Thyroid gland (tissue), 4 donors: ENCODE measurements at regions not wholly inside any gene's neighbourhood (a gene's known extent, or its start where the extent isn't known, plus 50 kb on each side); places are given as distances from the start of the nearest gene placed in this dataset. TPM values are rescaled to one million over a fixed set of nuclear protein-coding genes. Genes with fewer than 3 reads are reported as not detected.

Source experiments
- DNase-seq, 2 donors: peaks; one replicate each; pipeline ENCODE4 v3.0.0-alpha.2; 2019
- H3K27ac ChIP-seq, 3 donors: fragments of 200-600 bp; sonication (generic); 1 replicate in 2 of 3; 2 replicates in 1 of 3; pipeline ENCODE4 v1.5.1; 2016 to 2019; ENCODE audit warnings: mild to moderate bottlenecking in 1 of 3, moderate library complexity in 1 of 3
- H3K27me3 ChIP-seq: fragments of 200-600 bp; sonication (generic); one replicate; pipeline ENCODE4 v1.5.1; 2019
- H3K36me3 ChIP-seq, 2 donors: fragments of 200-600 bp; sonication (generic); one replicate each; pipeline ENCODE4 v1.5.1; 2016 to 2019
- H3K4me1 ChIP-seq, 2 donors: fragments of 200-600 bp; sonication (generic); one replicate each; pipeline ENCODE4 v1.5.1; 2017 to 2019
- H3K4me3 ChIP-seq, 3 donors: fragments of 200-600 bp; sonication (generic); replicated peaks in 1 of 3; 1 replicate in 2 of 3; 2 replicates in 1 of 3; pipeline ENCODE4 v1.5.1; 2016; ENCODE audit warnings: mild to moderate bottlenecking in 1 of 3
- H3K9me3 ChIP-seq: fragments of 200-600 bp; sonication (generic); one replicate; pipeline ENCODE4 v1.5.1; 2017
- POLR2A ChIP-seq, 2 donors: fragments of 450-650 bp; IDR thresholded peaks; one replicate each; pipeline ENCODE4 v1.6.1; 2017; ENCODE audit warnings: antibody characterized with exemption in 2 of 2, mild to moderate bottlenecking in 2 of 2, moderate library complexity in 1 of 2
- WGBS, 2 donors: methylation state at CpG; one replicate each; pipeline ENCODE4 v1.1.5; 2017; 5-methylcytosine and 5-hydroxymethylcytosine counted together
- intact Hi-C: fragments of 100-400 bp; cut with DNase I; formaldehyde crosslinking; loops from one replicate; pipeline ENCODE4 v1.15.1; 2023
- small RNA-seq: library from RNA; depleted of rRNA; stranded (forward); fragments of <200 nt; gene quantifications from one replicate; pipeline ENCODE3, GENCODE V24; 2016
- TF ChIP-seq, protein P1 (sequence below), 6 experiments: fragments of 200-600 bp in 3 of 6; fragments of 450-650 bp in 3 of 6; sonication (generic) in 3 of 6; IDR thresholded peaks; one replicate each; pipeline ENCODE4 v1.5.1; 2016 to 2019; ENCODE audit warnings: antibody characterized with exemption in 6 of 6, mild to moderate bottlenecking in 2 of 6, inconsistent platforms in 1 of 6, moderate library complexity in 1 of 6

DNA sequence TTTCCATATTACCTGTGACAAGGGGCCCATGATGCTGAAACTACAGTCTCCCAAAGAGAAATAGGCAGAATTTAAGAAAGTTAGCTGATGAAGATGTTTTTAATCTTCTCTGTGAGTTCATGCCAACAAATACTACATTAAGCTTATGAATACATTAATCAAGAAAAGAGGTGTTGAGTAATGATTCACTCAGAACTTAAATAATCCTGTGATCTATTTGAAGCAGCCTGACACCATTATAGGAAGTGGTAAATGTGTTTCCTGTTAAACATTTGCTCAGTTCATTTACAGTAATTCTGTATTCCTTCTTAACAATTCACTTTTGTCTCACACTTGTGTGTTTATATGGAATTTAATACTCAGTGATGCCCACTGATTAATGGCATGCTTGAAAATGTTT is 75.0 kb upstream of the IZUMO3 start:
- intact Hi-C loops: no loop called here
- DNase-seq: no peak
- Histone ChIP-seq H3K36me3 (no peaks in the 10 kb centered on the region), H3K4me1 (no peaks in the 10 kb centered on the region), H3K9me3 (no peaks in the 10 kb centered on the region), H3K4me3 (no peak overlapping the region), H3K27me3 (no peaks in the 10 kb centered on the region), H3K27ac (no peak overlapping the region)
- TF ChIP-seq, protein P1, sequence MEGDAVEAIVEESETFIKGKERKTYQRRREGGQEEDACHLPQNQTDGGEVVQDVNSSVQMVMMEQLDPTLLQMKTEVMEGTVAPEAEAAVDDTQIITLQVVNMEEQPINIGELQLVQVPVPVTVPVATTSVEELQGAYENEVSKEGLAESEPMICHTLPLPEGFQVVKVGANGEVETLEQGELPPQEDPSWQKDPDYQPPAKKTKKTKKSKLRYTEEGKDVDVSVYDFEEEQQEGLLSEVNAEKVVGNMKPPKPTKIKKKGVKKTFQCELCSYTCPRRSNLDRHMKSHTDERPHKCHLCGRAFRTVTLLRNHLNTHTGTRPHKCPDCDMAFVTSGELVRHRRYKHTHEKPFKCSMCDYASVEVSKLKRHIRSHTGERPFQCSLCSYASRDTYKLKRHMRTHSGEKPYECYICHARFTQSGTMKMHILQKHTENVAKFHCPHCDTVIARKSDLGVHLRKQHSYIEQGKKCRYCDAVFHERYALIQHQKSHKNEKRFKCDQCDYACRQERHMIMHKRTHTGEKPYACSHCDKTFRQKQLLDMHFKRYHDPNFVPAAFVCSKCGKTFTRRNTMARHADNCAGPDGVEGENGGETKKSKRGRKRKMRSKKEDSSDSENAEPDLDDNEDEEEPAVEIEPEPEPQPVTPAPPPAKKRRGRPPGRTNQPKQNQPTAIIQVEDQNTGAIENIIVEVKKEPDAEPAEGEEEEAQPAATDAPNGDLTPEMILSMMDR (IDR thresholded peaks at IDR 0.05): no peak
- TF ChIP-seq POLR2A (IDR thresholded peaks at IDR 0.05): no peak

DNA sequence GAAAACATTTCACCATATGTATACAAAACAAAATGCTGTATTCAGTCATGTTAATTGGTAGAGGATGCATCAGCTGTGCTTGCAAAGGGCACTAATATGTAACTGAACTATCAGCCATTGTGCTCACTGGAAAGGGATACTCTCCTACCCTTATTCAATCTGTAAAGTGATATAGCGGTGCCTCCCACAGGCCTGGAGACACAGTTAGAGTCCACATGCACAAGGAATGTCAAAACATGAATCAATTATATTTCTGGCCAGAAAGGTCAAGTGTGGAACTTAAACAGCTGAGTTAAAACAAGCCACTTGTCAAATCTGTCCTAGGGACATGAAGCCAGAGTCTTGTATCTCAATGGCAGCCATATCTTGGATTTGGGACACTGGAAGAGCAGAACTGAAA is 71.2 kb upstream of the IZUMO3 start:
- no peak for TF ChIP-seq POLR2A (IDR thresholded peaks at IDR 0.05)
- TF ChIP-seq, protein P1 (IDR thresholded peaks at IDR 0.05): no peak
- 93% methylated on average over 1 of the region's 1 CpG for WGBS, 2 donors
- Histone ChIP-seq H3K4me1 (no peaks in the 10 kb centered on the region), H3K9me3 (no peaks in the 10 kb centered on the region), H3K36me3 (no peaks in the 10 kb centered on the region), H3K4me3 (no peak overlapping the region), H3K27ac (no peak overlapping the region), H3K27me3 (no peaks in the 10 kb centered on the region)
- intact Hi-C loops: no loop called here
- no peak for DNase-seq

DNA sequence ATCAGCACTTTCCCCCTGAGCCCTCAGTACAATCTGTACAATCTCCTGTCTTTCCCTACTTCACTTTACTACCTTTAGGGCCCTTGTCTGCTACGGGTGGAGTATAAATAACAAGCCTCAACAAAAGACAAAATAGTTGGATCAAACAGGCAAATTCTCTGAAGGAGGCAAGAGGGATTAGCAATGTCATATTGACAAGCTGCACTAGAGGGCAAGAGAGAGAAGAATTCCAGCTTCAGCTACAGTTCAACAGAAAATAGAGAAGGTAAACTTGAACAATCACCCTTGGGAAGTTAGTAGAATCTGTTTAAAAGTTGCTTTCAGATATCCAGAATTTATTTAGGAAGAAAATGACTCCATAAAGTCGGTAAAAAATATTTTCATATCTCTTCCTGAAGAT is 68.4 kb upstream of the IZUMO3 start:
- H3K9me3 ChIP-seq: no peaks in the 10 kb centered on the region
- DNase-seq: no peak
- no peaks in the 10 kb centered on the region for H3K4me1 ChIP-seq
- no peaks in the 10 kb centered on the region for H3K27me3 ChIP-seq
- no peaks in the 10 kb centered on the region for H3K36me3 ChIP-seq
- intact Hi-C loops: no loop called here
- TF ChIP-seq, protein P1 (IDR thresholded peaks at IDR 0.05): no peak
- no peak for TF ChIP-seq POLR2A (IDR thresholded peaks at IDR 0.05)
- 38 to 39% methylated on average over 2 of the region's 2 CpGs for WGBS, 2 donors
- H3K27ac ChIP-seq: no peak overlapping the region
- H3K4me3 ChIP-seq: no peak overlapping the region

DNA sequence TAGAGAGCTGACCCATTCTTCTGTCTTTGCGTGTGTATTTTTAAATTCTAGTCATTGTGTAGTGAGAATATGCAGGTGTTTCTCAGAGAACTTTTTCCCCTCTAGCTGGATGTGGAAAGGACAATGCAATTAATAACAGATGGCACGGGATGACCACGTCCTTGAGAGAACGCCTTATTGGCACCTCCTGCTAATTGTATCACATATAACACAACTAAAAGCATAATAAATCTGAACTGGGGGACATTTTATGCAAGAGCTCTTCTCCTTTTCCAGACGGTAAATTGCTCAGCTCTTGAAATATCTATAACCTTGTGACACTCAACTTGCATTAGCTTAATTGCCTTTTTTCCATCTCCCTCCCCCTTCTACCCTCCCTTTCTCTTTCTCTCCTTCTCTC is 62.9 kb upstream of the IZUMO3 start:
- intact Hi-C loops: no loop called here
- Histone ChIP-seq H3K4me1 (no peaks in the 10 kb centered on the region), H3K36me3 (no peaks in the 10 kb centered on the region), H3K9me3 (no peaks in the 10 kb centered on the region), H3K27me3 (no peaks in the 10 kb centered on the region), H3K4me3 (no peak overlapping the region), H3K27ac (no peak overlapping the region)
- no peak for DNase-seq
- WGBS, 2 donors: 82 to 83% methylated on average over 5 of the region's 5 CpGs
- no peak for TF ChIP-seq POLR2A (IDR thresholded peaks at IDR 0.05)
- TF ChIP-seq, protein P1 (IDR thresholded peaks at IDR 0.05): no peak

DNA sequence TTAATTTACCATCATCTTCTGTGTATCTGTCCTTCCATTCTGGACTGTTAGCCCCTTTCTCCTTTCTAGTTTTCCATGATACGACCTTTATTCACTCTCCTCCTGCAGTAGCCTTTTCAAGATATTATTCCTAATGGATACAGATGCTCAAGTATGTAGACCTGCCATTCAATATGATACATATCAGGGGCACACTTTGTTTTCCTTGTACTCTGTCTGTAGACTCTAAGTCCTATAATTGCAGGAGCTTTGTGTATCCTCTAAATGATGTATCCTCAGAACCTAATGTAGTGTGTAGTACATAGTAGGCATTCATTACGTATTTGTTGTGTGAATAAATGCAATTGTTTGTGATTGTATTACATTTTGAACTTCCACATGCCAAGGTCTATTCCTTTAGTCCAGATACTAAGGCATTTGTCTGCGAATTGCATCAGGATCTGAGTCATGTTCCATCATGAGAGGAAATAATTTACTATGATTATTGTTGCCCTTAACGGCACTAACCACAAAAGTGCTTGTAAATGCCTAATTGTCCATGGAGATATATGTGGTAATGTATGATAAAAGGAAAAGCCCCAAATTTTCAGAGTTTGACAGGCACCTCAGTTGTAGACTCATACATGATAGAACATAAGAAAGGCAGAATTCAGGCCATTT is 57.1 kb upstream of the IZUMO3 start:
- no peak for TF ChIP-seq POLR2A (IDR thresholded peaks at IDR 0.05)
- TF ChIP-seq, protein P1 (IDR thresholded peaks at IDR 0.05): no peak
- no peak overlapping the region for H3K27ac ChIP-seq
- no peak for DNase-seq
- H3K4me3 ChIP-seq: no peak overlapping the region
- no peaks in the 10 kb centered on the region for H3K4me1 ChIP-seq
- intact Hi-C loops: no loop called here
- 89 to 92% methylated on average over 4 of the region's 4 CpGs for WGBS, 2 donors
- no peaks in the 10 kb centered on the region for H3K27me3 ChIP-seq
- no peaks in the 10 kb centered on the region for H3K36me3 ChIP-seq
- no peaks in the 10 kb centered on the region for H3K9me3 ChIP-seq

Small RNA genes lying in the stretch of these regions (small RNA-seq; reads per million reads assigned to genes)
- not detected for gene RMRPP5
